Type B pancreatic cell (in vitro differentiated cells): ENCODE measurements at regions not wholly inside any gene's neighbourhood (a gene's known extent, or its start where the extent isn't known, plus 50 kb on each side); places are given as distances from the start of the nearest gene placed in this dataset.

Source experiments
- DNase-seq: peaks from one replicate; pipeline ENCODE4 v3.0.0; 2021; ENCODE audit warnings: mixed read lengths; ENCODE audit not compliant: unreplicated experiment; ENCODE audit errors: extremely low spot score
- H3K27ac Mint-ChIP-seq: 2 replicates; pipeline ENCODE4 v1.8.0; 2021; ENCODE audit warnings: mild to moderate bottlenecking, mixed read lengths
- H3K27me3 Mint-ChIP-seq: 2 replicates; pipeline ENCODE4 v1.8.0; 2021; ENCODE audit warnings: mixed read lengths
- H3K36me3 Mint-ChIP-seq: 2 replicates; pipeline ENCODE4 v1.8.0; 2021; ENCODE audit warnings: mixed read lengths
- H3K4me1 Mint-ChIP-seq: one replicate; pipeline ENCODE4 v1.8.0; 2021; ENCODE audit warnings: mixed read lengths; ENCODE audit not compliant: unreplicated experiment
- H3K4me3 Mint-ChIP-seq: 2 replicates; pipeline ENCODE4 v1.8.0; 2021; ENCODE audit warnings: mild to moderate bottlenecking, mixed read lengths
- H3K9me3 Mint-ChIP-seq: 2 replicates; pipeline ENCODE4 v1.8.0; 2021; ENCODE audit warnings: mixed read lengths
- TF ChIP-seq, protein P1 (sequence below): fragments of 200-600 bp; sonication (generic); conservative IDR thresholded peaks from 2 replicates; pipeline ENCODE4 v1.5.0; 2021; ENCODE audit warnings: antibody characterized with exemption, mild to moderate bottlenecking

DNA sequence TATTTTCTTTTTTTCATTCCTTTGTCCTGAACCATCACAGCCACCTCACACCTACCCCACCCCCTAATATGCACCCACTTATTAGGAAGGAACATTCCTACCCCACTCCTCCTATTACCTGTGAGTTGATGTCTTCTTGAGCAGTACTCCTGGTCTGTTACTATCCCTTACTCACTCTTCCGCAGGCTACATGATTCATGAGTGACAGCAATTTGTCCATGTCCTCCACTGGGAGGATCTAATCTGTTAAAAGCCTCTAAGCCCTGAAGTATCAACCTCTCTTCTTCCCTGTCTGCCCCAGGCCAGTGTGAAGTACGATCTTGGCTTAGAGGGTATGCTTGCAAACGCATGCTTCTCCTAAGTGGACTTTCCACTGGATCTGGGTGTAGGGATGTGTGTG is 75.6 kb upstream of the RFX8 start:
- Mint-ChIP-seq H3K36me3 (no peaks in the 10 kb centered on the region), H3K27me3 (no peaks in the 10 kb centered on the region), H3K27ac (no peak overlapping the region), H3K4me3 (no peak overlapping the region), H3K9me3 (peaks cover 1% of the 10 kb centered on the region), H3K4me1 (peaks cover 10% of the 10 kb centered on the region)
- DNase-seq = no peak
- TF ChIP-seq, protein P1, sequence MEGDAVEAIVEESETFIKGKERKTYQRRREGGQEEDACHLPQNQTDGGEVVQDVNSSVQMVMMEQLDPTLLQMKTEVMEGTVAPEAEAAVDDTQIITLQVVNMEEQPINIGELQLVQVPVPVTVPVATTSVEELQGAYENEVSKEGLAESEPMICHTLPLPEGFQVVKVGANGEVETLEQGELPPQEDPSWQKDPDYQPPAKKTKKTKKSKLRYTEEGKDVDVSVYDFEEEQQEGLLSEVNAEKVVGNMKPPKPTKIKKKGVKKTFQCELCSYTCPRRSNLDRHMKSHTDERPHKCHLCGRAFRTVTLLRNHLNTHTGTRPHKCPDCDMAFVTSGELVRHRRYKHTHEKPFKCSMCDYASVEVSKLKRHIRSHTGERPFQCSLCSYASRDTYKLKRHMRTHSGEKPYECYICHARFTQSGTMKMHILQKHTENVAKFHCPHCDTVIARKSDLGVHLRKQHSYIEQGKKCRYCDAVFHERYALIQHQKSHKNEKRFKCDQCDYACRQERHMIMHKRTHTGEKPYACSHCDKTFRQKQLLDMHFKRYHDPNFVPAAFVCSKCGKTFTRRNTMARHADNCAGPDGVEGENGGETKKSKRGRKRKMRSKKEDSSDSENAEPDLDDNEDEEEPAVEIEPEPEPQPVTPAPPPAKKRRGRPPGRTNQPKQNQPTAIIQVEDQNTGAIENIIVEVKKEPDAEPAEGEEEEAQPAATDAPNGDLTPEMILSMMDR = no peak

DNA sequence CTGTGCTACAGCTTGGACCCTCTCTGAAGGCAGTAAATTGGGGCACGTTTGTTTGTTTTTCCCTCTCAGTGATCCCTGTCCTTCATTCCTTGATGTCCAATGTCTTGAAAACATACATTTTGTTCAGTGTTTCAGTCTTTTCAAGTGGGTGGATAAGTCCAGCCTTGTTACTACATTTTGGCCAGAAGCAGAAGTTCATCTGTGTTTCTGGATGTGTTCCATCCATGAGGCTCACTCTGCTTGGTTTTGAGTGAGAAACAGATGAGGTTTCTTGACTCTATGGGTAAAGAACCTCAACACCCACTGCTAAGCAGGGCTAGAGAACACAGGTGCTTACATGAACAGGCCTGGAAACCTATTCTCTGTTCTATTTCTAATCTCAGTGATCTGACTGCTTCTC is 74.5 kb upstream of the RFX8 start:
- TF ChIP-seq, protein P1 = no peak
- peaks cover 10% of the 10 kb centered on the region for H3K4me1 Mint-ChIP-seq
- H3K9me3 Mint-ChIP-seq = no peaks in the 10 kb centered on the region
- H3K27ac Mint-ChIP-seq = no peak overlapping the region
- H3K27me3 Mint-ChIP-seq = no peaks in the 10 kb centered on the region
- DNase-seq = no peak
- H3K36me3 Mint-ChIP-seq = no peaks in the 10 kb centered on the region
- H3K4me3 Mint-ChIP-seq = no peak overlapping the region

DNA sequence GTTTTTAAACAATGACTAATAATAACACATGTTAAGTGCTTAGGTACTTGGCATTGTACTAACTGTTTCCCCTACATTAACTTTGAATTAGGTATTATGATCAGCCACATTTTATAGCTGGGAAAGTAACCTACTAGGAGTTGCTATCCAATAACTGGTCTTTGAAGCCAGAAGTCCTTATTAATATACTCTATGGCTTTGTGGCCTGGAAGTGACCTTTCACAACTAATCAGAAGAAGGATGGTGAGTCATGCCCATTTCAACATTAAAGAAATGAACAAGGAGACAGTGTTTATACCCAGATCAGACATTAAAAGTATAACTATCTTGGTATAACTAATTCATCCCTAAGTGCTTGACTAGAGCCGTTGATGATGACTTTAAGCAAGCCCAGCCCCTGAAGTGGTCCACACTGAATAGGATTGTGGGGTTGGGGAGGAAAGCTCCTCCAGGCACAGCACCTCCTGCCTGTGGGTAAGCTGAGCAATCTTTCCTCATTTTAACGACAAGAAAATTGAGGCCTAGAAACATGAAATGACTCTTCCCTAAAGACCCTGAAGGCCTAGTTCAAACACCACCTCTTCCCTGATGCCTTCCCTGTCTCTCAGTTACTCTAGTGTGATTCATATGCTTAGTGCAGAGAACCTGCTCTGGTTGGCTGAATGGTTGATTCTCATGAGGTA is 71.6 kb upstream of the RFX8 start:
- DNase-seq = no peak
- H3K27me3 Mint-ChIP-seq = no peaks in the 10 kb centered on the region
- H3K9me3 Mint-ChIP-seq = peaks cover 5% of the 10 kb centered on the region
- H3K27ac Mint-ChIP-seq = no peak overlapping the region
- TF ChIP-seq, protein P1 = no peak
- no peak overlapping the region for H3K4me3 Mint-ChIP-seq
- H3K36me3 Mint-ChIP-seq = no peaks in the 10 kb centered on the region
- peaks cover 6% of the 10 kb centered on the region for H3K4me1 Mint-ChIP-seq

DNA sequence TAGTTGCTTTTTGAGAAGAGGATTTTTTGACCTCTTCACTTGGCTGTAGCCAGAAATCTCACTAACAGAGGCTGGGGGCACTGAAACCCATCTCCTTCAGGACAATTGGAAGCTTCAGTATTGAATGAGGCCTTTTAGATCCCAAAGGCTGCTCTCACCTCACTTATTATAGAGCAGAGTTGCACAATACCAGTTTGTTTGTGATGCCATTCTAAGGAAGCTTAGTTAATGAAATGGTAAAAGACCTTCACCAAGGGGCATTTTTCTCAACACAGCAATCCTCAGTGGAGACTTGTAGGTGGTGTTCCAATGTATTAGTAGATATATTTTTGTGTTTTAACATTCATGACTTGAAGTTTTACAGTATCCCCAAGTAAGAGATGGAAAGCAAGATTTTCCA is 71.0 kb upstream of the RFX8 start:
- Mint-ChIP-seq H3K4me3 (no peak overlapping the region), H3K27me3 (no peaks in the 10 kb centered on the region), H3K27ac (no peak overlapping the region), H3K9me3 (peaks cover 5% of the 10 kb centered on the region), H3K36me3 (no peaks in the 10 kb centered on the region), H3K4me1 (peaks cover under 1% of the 10 kb centered on the region)
- TF ChIP-seq, protein P1 = no peak
- no peak for DNase-seq

DNA sequence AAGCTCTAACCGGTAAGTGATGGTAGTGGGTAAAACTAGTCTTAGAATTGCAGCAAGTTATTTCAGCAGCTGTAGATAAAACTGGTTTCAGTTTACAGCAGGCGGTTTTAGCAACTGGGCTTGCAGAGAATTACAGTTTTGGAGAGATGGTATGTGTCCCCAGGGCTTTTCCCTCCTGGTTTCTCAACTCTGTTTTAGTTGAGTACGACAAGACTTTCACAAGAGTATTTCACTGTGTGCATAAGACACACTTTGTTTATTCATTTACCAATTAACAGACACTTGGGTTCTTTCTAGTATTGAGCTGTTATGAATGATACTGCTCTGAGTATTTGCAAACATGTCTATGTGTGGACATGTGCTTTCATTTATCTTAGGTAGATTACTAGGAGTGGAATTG is 65.6 kb upstream of the RFX8 start:
- TF ChIP-seq, protein P1 = no peak
- H3K9me3 Mint-ChIP-seq = peaks cover 5% of the 10 kb centered on the region
- no peaks in the 10 kb centered on the region for H3K4me1 Mint-ChIP-seq
- DNase-seq = no peak
- no peak overlapping the region for H3K4me3 Mint-ChIP-seq
- no peak overlapping the region for H3K27ac Mint-ChIP-seq
- H3K27me3 Mint-ChIP-seq = no peaks in the 10 kb centered on the region
- no peaks in the 10 kb centered on the region for H3K36me3 Mint-ChIP-seq

DNA sequence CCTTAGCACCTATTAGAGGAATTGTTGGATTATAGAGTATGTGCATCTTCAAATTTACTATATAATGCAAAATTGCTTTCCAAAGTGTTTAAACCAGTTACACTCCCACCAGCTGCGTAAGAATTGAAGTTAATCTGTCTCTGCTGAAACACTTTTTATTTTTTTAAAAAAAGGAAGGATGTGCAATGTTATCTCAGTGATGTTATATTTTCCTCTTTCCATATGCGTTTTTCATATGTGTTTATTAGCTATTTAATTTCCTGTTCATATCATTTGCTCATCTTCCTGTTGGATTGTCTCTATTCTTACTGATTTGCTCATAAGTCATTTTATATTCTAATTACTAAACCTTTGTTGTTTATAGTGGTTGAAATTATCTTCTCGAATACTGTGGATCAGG is 63.2 kb upstream of the RFX8 start:
- Mint-ChIP-seq H3K4me1 (no peaks in the 10 kb centered on the region), H3K4me3 (no peak overlapping the region), H3K27ac (no peak overlapping the region), H3K36me3 (no peaks in the 10 kb centered on the region), H3K27me3 (no peaks in the 10 kb centered on the region), H3K9me3 (no peaks in the 10 kb centered on the region)
- TF ChIP-seq, protein P1 = no peak
- DNase-seq = no peak
